GM21360 (cell line): ENCODE measurements at regions not wholly inside any gene's neighbourhood (a gene's known extent, or its start where the extent isn't known, plus 50 kb on each side); places are given as distances from the start of the nearest gene placed in this dataset.
"Not testable (repeated sequence)": the region's sequence is repeated elsewhere in the genome, so short reads cannot be mapped to it uniquely, and the experiment has no call there.

Source experiments
- ATAC-seq: cut with Tn5 transposase; IDR thresholded peaks from one replicate; pipeline ENCODE4 v1.9.1; 2021; ENCODE audit warnings: mild to moderate bottlenecking, moderate library complexity; ENCODE audit not compliant: unreplicated experiment

- no peak for ATAC-seq
Observed at GRCh38 chr5:159680095-159680494, 236.2 kb upstream of the ADRA1B start.

GRCh38 chr5:159681661-159682060 is 234.6 kb upstream of the ADRA1B start:
- ATAC-seq = no peak

GRCh38 chr5:159682623-159683022 is 233.7 kb upstream of the ADRA1B start:
- ATAC-seq = no peak

GRCh38 chr5:159687892-159688291 is 228.4 kb upstream of the ADRA1B start:
- not testable (repeated sequence) for ATAC-seq

- no peak for ATAC-seq
Observed at GRCh38 chr5:159695741-159696294, 220.5 kb upstream of the ADRA1B start.

GRCh38 chr5:159697530-159697929 is 218.8 kb upstream of the ADRA1B start:
- no peak for ATAC-seq

GRCh38 chr5:159698322-159698721 is 218.0 kb upstream of the ADRA1B start:
- ATAC-seq = no peak

GRCh38 chr5:159700016-159700415 is 216.3 kb upstream of the ADRA1B start:
- no peak for ATAC-seq

GRCh38 chr5:159702301-159702700 is 214.0 kb upstream of the ADRA1B start:
- no peak for ATAC-seq

GRCh38 chr5:159702826-159703225 is 213.5 kb upstream of the ADRA1B start:
- no peak for ATAC-seq

GRCh38 chr5:159704160-159704559 is 212.1 kb upstream of the ADRA1B start:
- ATAC-seq = no peak

GRCh38 chr5:159705948-159706347 is 210.3 kb upstream of the ADRA1B start:
- ATAC-seq = no peak

GRCh38 chr5:159708090-159708489 is 208.2 kb upstream of the ADRA1B start:
- ATAC-seq = no peak

GRCh38 chr5:159712672-159713071 is 203.6 kb upstream of the ADRA1B start:
- ATAC-seq = no peak

GRCh38 chr5:159713254-159713653 is 203.0 kb upstream of the ADRA1B start:
- ATAC-seq = no peak

GRCh38 chr5:159713773-159714172 is 202.5 kb upstream of the ADRA1B start:
- no peak for ATAC-seq

GRCh38 chr5:159725475-159725874 is 190.8 kb upstream of the ADRA1B start:
- ATAC-seq = no peak

GRCh38 chr5:159727167-159727566 is 189.1 kb upstream of the ADRA1B start:
- ATAC-seq = no peak

- ATAC-seq = no peak
Observed at GRCh38 chr5:159730285-159730684, 186.0 kb upstream of the ADRA1B start.

GRCh38 chr5:159732220-159732619 is 184.1 kb upstream of the ADRA1B start:
- ATAC-seq = no peak

GRCh38 chr5:159734366-159734765 is 181.9 kb upstream of the ADRA1B start:
- no peak for ATAC-seq

GRCh38 chr5:159735036-159735435 is 181.2 kb upstream of the ADRA1B start:
- ATAC-seq = no peak
